ENCODE measurements at regions not wholly inside any gene's neighbourhood (a gene's known extent, or its start where the extent isn't known, plus 50 kb on each side); places are given as distances from the start of the nearest gene placed in this dataset.

DNA sequence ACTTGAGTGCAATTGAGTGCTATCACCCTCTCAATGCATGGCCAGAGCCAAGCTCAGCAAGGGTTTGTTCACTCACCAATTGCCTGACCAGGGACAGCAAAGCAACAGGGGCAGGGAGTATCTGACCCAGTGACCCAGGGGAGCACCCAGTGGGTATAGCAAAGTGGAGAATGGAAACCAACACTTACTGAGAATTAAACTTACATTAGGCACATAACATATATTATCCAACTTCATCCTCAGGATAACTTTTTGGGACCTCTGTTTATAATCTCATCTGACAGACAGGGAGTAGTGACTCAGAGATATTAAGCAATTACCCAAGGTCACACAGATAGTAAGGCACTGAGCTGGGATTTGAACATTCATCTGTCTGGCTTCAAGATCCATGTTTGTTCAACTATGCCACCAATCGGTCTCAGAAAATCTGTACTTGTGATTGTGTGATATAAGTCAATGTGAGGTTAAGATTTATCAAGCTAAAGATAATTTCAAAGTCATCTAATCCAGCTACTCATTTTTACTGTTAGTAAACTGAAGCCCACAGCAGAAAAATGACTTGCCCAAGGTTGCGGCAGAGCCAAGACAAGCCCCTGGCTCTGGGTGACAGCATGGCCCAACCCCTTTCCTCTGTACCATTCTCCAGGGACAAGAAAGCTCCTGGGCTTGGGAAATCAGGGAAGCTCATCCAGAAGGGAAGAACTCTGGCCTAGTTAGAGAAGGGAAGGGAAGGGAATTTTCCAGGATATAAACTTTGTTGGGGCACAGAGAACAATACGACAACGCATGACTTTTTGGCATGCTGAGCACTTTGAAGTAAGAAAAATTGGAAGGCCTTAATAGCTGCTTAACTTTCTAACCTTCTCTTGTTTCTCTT lies 138.0 kb upstream of the SMAD3 start (continued):
- TF ChIP-seq E2F6 (IDR thresholded peaks at IDR 0.05) (no peak), NANOG (IDR thresholded peaks at IDR 0.05; ENCODE audit: insufficient read depth, low read depth, low read length, poor library complexity, severe bottlenecking) (no peak), CTBP2 (IDR thresholded peaks at IDR 0.05; ENCODE audit: borderline replicate concordance, insufficient read depth, insufficient read length, low read length) (no peak)
